ENCODE measurements at regions not wholly inside any gene's neighbourhood (a gene's known extent, or its start where the extent isn't known, plus 50 kb on each side); places are given as distances from the start of the nearest gene placed in this dataset.

- TF ChIP-seq SIN3A (IDR thresholded peaks at IDR 0.05; ENCODE audit: borderline replicate concordance, low read depth, low read length), result no peak
- no peak for TF ChIP-seq ZBTB33 (IDR thresholded peaks at IDR 0.05; ENCODE audit: borderline replicate concordance, low read depth)
- TF ChIP-seq JUND (IDR thresholded peaks at IDR 0.05), result no peak
- no peak for TF ChIP-seq NRF1 (IDR thresholded peaks at IDR 0.05; ENCODE audit: low read depth, low read length)
- no peak for TF ChIP-seq FOXJ3 (CRISPR knock-in tag; IDR thresholded peaks at IDR 0.05)
- TF ChIP-seq SMC3 (IDR thresholded peaks at IDR 0.05; ENCODE audit: low read depth, low read length), result no peak
- TF ChIP-seq PBX3 (IDR thresholded peaks at IDR 0.05), result no peak
Measured at GRCh38 chr5:161042443-161042842, 190.4 kb upstream of the ATP10B start (continued).

DNA sequence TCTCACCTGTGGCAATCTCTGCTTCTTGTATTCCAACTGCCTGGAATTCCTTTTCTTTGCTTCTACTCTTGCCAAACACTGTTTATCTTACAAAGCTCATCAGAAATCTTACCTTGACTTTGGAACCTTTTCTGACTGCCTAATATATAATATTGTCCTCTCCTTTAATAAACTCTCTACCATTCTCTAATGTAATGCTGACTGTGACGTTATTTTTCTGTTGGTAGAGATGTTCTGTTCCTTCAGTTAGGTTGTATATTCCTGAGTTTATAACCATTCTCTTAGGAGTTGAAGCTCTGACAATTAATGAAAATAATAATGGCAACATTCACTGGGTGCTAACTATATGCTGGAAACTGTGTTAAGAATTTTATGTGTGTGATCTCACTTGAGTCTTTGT is 188.8 kb upstream of the ATP10B start:
- H3K9me2 ChIP-seq, result no peaks in the 10 kb centered on the region
- no peaks in the 10 kb centered on the region for H3K9me3 ChIP-seq
- no peaks in the 10 kb centered on the region for H3K79me2 ChIP-seq (ENCODE audit: insufficient read depth)
- 0% methylated on average over 1 of the region's 1 CpG for whole genome bisulfite sequencing (ENCODE audit: low lambda C conversion rate)
- no peak overlapping the region for H3K27ac ChIP-seq (ENCODE audit: low read depth in 2 of 2, low read length in 1 of 2)
- no peaks in the 10 kb centered on the region for H3F3A ChIP-seq (replicated peaks; ENCODE audit: insufficient read depth)
- CTCF ChIA-PET, result no interaction called here
- TF ChIP-seq CHD2 (IDR thresholded peaks at IDR 0.05; ENCODE audit: low read length, partially characterized antibody) (no peak), EP300 (IDR thresholded peaks at IDR 0.05; ENCODE audit: borderline replicate concordance in 1 of 2, low read depth in 1 of 2, low read length in 1 of 2) (no peak), MEF2A (IDR thresholded peaks at IDR 0.05; ENCODE audit: borderline replicate concordance, low read depth) (no peak), NRF1 (IDR thresholded peaks at IDR 0.05; ENCODE audit: low read depth, low read length) (no peak), ZBTB33 (IDR thresholded peaks at IDR 0.05; ENCODE audit: borderline replicate concordance, low read depth) (no peak), RXRA (IDR thresholded peaks at IDR 0.05; ENCODE audit: borderline replicate concordance, low read depth) (no peak), ELF1 (IDR thresholded peaks at IDR 0.05) (no peak), FOXJ3 (CRISPR knock-in tag; IDR thresholded peaks at IDR 0.05) (no peak), RCOR1 (IDR thresholded peaks at IDR 0.05; ENCODE audit: low read length) (no peak), FOXM1 (IDR thresholded peaks at IDR 0.05; ENCODE audit: low read depth) (no peak), GABPA (IDR thresholded peaks at IDR 0.05; ENCODE audit: low read depth) (no peak), GATA2 (CRISPR knock-in tag; IDR thresholded peaks at IDR 0.05) (no peak), NFIC (IDR thresholded peaks at IDR 0.05; ENCODE audit: borderline replicate concordance) (no peak), CTCF (IDR thresholded peaks at IDR 0.05) (no peak), EZH2phosphoT487 (IDR thresholded peaks at IDR 0.05; ENCODE audit: borderline replicate concordance, low read depth) (no peak)
- TF ChIP-seq, protein P1, sequence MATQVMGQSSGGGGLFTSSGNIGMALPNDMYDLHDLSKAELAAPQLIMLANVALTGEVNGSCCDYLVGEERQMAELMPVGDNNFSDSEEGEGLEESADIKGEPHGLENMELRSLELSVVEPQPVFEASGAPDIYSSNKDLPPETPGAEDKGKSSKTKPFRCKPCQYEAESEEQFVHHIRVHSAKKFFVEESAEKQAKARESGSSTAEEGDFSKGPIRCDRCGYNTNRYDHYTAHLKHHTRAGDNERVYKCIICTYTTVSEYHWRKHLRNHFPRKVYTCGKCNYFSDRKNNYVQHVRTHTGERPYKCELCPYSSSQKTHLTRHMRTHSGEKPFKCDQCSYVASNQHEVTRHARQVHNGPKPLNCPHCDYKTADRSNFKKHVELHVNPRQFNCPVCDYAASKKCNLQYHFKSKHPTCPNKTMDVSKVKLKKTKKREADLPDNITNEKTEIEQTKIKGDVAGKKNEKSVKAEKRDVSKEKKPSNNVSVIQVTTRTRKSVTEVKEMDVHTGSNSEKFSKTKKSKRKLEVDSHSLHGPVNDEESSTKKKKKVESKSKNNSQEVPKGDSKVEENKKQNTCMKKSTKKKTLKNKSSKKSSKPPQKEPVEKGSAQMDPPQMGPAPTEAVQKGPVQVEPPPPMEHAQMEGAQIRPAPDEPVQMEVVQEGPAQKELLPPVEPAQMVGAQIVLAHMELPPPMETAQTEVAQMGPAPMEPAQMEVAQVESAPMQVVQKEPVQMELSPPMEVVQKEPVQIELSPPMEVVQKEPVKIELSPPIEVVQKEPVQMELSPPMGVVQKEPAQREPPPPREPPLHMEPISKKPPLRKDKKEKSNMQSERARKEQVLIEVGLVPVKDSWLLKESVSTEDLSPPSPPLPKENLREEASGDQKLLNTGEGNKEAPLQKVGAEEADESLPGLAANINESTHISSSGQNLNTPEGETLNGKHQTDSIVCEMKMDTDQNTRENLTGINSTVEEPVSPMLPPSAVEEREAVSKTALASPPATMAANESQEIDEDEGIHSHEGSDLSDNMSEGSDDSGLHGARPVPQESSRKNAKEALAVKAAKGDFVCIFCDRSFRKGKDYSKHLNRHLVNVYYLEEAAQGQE (IDR thresholded peaks at IDR 0.05; ENCODE audit: low read depth, low read length), result no peak
- no peaks in the 10 kb centered on the region for H3K4me1 ChIP-seq (ENCODE audit: control insufficient read depth in 1 of 2, insufficient read depth in 2 of 2, low read depth in 1 of 2, low read length in 1 of 2)
- no peaks in the 10 kb centered on the region for H3K27me3 ChIP-seq (ENCODE audit: insufficient read depth)
- POLR2A ChIA-PET, result no interaction called here
- H3K4me3 ChIP-seq (ENCODE audit: low read depth in 2 of 2, low read length in 1 of 2), result no peak overlapping the region
- H3K9ac ChIP-seq, result no peak overlapping the region
- no peak overlapping the region for H2AFZ ChIP-seq (ENCODE audit: low read depth)
- no peaks in the 10 kb centered on the region for H3K36me3 ChIP-seq (replicated peaks in 1 of 2; ENCODE audit: control insufficient read depth in 1 of 2, insufficient read depth in 2 of 2, low read length in 1 of 2)
- DNase-seq, result no peak
- no peaks in the 10 kb centered on the region for H4K20me1 ChIP-seq (ENCODE audit: insufficient read depth)
- no peak overlapping the region for H3K4me2 ChIP-seq

Data from SK-N-SH (cell line).